ENCODE measurements at regions not wholly inside any gene's neighbourhood (a gene's known extent, or its start where the extent isn't known, plus 50 kb on each side); places are given as distances from the start of the nearest gene placed in this dataset.

DNA sequence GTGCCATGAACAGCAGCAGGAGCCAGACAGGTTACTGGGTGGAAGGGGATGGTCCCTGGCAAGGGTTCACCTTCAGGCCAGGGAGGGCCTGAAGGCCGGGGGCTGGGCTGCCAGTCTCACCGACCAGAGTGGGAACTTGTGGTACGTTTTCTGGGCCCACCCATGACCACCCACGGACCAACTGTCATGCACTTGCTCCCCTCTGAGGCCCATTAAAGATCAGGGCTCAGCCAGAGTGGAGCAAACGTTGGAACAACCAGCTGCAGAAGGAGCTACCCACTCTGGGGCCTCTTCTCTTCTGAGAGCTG lies 436.7 kb upstream of the PRMT6 start:
- no peak for TF ChIP-seq EZH2 (IDR thresholded peaks at IDR 0.05)
- no peak for TF ChIP-seq EZH2phosphoT487 (IDR thresholded peaks at IDR 0.05)
- TF ChIP-seq, protein P1, sequence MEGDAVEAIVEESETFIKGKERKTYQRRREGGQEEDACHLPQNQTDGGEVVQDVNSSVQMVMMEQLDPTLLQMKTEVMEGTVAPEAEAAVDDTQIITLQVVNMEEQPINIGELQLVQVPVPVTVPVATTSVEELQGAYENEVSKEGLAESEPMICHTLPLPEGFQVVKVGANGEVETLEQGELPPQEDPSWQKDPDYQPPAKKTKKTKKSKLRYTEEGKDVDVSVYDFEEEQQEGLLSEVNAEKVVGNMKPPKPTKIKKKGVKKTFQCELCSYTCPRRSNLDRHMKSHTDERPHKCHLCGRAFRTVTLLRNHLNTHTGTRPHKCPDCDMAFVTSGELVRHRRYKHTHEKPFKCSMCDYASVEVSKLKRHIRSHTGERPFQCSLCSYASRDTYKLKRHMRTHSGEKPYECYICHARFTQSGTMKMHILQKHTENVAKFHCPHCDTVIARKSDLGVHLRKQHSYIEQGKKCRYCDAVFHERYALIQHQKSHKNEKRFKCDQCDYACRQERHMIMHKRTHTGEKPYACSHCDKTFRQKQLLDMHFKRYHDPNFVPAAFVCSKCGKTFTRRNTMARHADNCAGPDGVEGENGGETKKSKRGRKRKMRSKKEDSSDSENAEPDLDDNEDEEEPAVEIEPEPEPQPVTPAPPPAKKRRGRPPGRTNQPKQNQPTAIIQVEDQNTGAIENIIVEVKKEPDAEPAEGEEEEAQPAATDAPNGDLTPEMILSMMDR (IDR thresholded peaks at IDR 0.05) = no peak
- Histone ChIP-seq H3K36me3 (no peaks in the 10 kb centered on the region), H3K27me3 (no peaks in the 10 kb centered on the region), H3K4me1 (no peaks in the 10 kb centered on the region), H4K20me1 (ENCODE audit: low read depth) (no peaks in the 10 kb centered on the region), H3K4me2 (no peak overlapping the region), H3F3A (ENCODE audit: low read depth) (no peaks in the 10 kb centered on the region), H2AFZ (replicated peaks) (no peak overlapping the region), H3K9me3 (ENCODE audit: low read depth) (no peaks in the 10 kb centered on the region), H3K9ac (no peak overlapping the region), H3K4me3 (no peak overlapping the region), H3K79me2 (ENCODE audit: low read depth) (no peaks in the 10 kb centered on the region), H3K27ac (no peak overlapping the region)
- H3K27ac Mint-ChIP-seq = no peak overlapping the region
- no peaks in the 10 kb centered on the region for H3K27me3 Mint-ChIP-seq (ENCODE audit: insufficient read depth, low read depth)
- no peaks in the 10 kb centered on the region for H3K4me1 Mint-ChIP-seq
- no peak overlapping the region for H3K4me3 Mint-ChIP-seq
- no peaks in the 10 kb centered on the region for H3K9me3 Mint-ChIP-seq
- H3K36me3 Mint-ChIP-seq = no peaks in the 10 kb centered on the region
- DNase-seq (ENCODE audit: low spot score) = no peak

DNA sequence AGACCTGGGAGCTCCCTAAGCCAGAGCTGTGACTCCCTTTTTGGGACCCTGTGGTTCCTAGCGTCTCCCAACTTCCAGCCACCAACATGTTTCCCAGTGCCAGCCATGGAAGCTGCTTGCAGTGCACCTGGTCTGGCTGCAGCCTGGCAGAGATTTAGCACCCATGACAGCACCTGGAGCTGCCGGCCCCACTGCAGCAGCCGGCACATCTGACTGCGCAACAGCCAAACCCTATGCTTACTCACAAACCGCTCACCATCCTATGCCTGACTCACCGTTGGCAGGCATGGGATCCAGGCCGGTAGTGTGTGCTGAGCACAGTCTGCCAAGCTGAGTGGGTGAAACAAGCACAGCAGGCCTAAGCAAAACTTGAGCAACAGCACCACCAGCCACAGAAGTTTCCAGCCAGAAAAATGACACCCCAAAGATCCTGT lies 435.9 kb upstream of the PRMT6 start:
- Histone ChIP-seq H3K79me2 (ENCODE audit: low read depth) (no peaks in the 10 kb centered on the region), H3K27me3 (no peaks in the 10 kb centered on the region), H2AFZ (replicated peaks) (no peak overlapping the region), H3K27ac (no peak overlapping the region), H3K4me3 (no peak overlapping the region), H3F3A (ENCODE audit: low read depth) (no peaks in the 10 kb centered on the region), H4K20me1 (ENCODE audit: low read depth) (no peaks in the 10 kb centered on the region), H3K4me1 (no peaks in the 10 kb centered on the region), H3K9me3 (ENCODE audit: low read depth) (no peaks in the 10 kb centered on the region), H3K9ac (no peak overlapping the region), H3K4me2 (no peak overlapping the region), H3K36me3 (no peaks in the 10 kb centered on the region)
- Mint-ChIP-seq H3K27me3 (ENCODE audit: insufficient read depth, low read depth) (no peaks in the 10 kb centered on the region), H3K4me3 (no peak overlapping the region), H3K4me1 (no peaks in the 10 kb centered on the region), H3K36me3 (no peaks in the 10 kb centered on the region), H3K9me3 (peaks cover 3% of the 10 kb centered on the region), H3K27ac (no peak overlapping the region)
- no peak for DNase-seq (ENCODE audit: low spot score)
- TF ChIP-seq, protein P1 (IDR thresholded peaks at IDR 0.05) = no peak
- TF ChIP-seq EZH2phosphoT487 (IDR thresholded peaks at IDR 0.05) (no peak), EZH2 (IDR thresholded peaks at IDR 0.05) (no peak)

DNA sequence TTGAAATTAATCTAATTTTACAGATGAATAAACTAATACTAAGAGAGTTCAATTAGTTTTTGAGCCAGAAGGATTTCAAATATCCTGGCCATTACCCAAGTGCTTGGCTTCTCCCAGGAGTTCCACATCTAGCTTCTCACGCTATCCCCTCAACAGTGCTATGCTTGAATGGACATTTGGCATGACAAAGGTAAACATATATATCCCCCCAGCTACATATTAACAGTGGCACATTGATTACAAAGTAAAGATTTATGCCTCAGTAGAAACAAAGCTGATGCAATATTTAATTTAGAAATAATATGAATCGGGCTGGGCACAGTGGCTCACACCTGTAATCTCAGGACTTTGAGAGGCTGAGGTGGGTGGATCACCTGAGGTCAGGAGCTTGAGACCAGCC lies 434.6 kb upstream of the PRMT6 start:
- H3F3A ChIP-seq (ENCODE audit: low read depth) = no peaks in the 10 kb centered on the region
- no peaks in the 10 kb centered on the region for H3K4me1 Mint-ChIP-seq
- H3K27ac ChIP-seq = no peak overlapping the region
- H3K4me3 ChIP-seq = no peak overlapping the region
- TF ChIP-seq EZH2phosphoT487 (IDR thresholded peaks at IDR 0.05) (no peak), EZH2 (IDR thresholded peaks at IDR 0.05) (no peak)
- TF ChIP-seq, protein P1 (IDR thresholded peaks at IDR 0.05) = no peak
- H3K27ac Mint-ChIP-seq = no peak overlapping the region
- no peak for DNase-seq (ENCODE audit: low spot score)
- no peaks in the 10 kb centered on the region for H3K79me2 ChIP-seq (ENCODE audit: low read depth)
- no peaks in the 10 kb centered on the region for H4K20me1 ChIP-seq (ENCODE audit: low read depth)
- H3K4me3 Mint-ChIP-seq = no peak overlapping the region
- H2AFZ ChIP-seq (replicated peaks) = no peak overlapping the region
- H3K4me2 ChIP-seq = no peak overlapping the region
- peaks cover 3% of the 10 kb centered on the region for H3K9me3 Mint-ChIP-seq
- H3K4me1 ChIP-seq = no peaks in the 10 kb centered on the region
- no peaks in the 10 kb centered on the region for H3K36me3 ChIP-seq
- no peaks in the 10 kb centered on the region for H3K27me3 Mint-ChIP-seq (ENCODE audit: insufficient read depth, low read depth)
- H3K9ac ChIP-seq = no peak overlapping the region
- H3K27me3 ChIP-seq = no peaks in the 10 kb centered on the region
- H3K9me3 ChIP-seq (ENCODE audit: low read depth) = no peaks in the 10 kb centered on the region
- peaks cover 2% of the 10 kb centered on the region for H3K36me3 Mint-ChIP-seq

DNA sequence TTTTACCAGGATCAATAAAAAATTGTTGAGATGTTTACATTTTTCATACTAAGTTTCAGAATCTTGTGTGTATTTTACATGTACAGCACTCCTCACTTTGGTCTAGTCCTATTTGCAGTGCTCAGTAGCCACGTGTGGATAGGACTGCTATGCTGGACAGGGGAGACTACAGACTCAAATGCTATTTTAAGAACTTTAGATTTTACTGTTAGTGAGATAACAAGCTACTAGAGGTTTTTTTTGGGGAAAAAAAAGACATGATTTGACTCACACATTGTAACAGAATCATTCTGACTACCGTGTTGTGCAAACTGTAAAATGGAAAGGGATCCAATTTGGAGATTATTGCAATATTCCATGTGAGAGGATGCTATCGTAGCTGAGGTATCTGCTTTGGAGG lies 418.9 kb upstream of the PRMT6 start:
- no peak for DNase-seq (ENCODE audit: low spot score)
- Mint-ChIP-seq H3K27me3 (ENCODE audit: insufficient read depth, low read depth) (no peaks in the 10 kb centered on the region), H3K4me1 (no peaks in the 10 kb centered on the region), H3K9me3 (no peaks in the 10 kb centered on the region), H3K4me3 (no peak overlapping the region), H3K27ac (no peak overlapping the region), H3K36me3 (no peaks in the 10 kb centered on the region)
- Histone ChIP-seq H2AFZ (replicated peaks) (no peak overlapping the region), H3K36me3 (no peaks in the 10 kb centered on the region), H3K4me1 (no peaks in the 10 kb centered on the region), H3K9ac (no peak overlapping the region), H4K20me1 (ENCODE audit: low read depth) (no peaks in the 10 kb centered on the region), H3F3A (ENCODE audit: low read depth) (no peaks in the 10 kb centered on the region), H3K4me2 (no peak overlapping the region), H3K27me3 (no peaks in the 10 kb centered on the region), H3K27ac (no peak overlapping the region), H3K79me2 (ENCODE audit: low read depth) (no peaks in the 10 kb centered on the region), H3K4me3 (no peak overlapping the region), H3K9me3 (ENCODE audit: low read depth) (no peaks in the 10 kb centered on the region)
- TF ChIP-seq, protein P1 (IDR thresholded peaks at IDR 0.05) = no peak
- TF ChIP-seq EZH2phosphoT487 (IDR thresholded peaks at IDR 0.05) (no peak), EZH2 (IDR thresholded peaks at IDR 0.05) (no peak)
